AG09319 (cell line): ENCODE measurements at regions not wholly inside any gene's neighbourhood (a gene's known extent, or its start where the extent isn't known, plus 50 kb on each side); places are given as distances from the start of the nearest gene placed in this dataset.

ENCODE experiments used
- DNase-seq: peaks from one replicate; pipeline ENCODE4 v3.0.0-alpha.2; 2010; ENCODE audit warnings: low read depth; ENCODE audit errors: extremely low read depth
- TF ChIP-seq, protein P1 (sequence below): IDR thresholded peaks from 2 replicates; pipeline ENCODE4 v1.5.1; 2011; ENCODE audit warnings: low read depth, mild to moderate bottlenecking, inconsistent platforms, low read length, moderate library complexity

DNA sequence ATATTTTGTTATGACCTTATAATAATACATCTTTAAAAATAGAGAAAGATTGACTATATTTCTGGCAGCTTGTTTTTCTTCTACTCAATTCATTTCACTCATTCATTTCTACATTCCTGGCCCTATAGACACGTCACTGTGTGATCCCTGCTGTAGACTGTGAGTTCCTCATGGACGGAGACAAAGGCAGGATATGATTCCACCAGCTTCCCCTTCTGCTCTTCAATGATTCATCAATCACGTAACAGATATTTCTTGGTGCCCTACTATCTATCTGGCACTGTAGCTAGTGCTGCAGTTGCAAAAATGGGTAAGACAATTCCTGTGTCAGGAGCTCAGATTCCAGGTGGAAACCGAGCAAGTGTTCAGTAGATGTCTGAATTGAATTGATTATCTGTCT lies 415.0 kb downstream of the SFMBT2 start:
- TF ChIP-seq, protein P1, sequence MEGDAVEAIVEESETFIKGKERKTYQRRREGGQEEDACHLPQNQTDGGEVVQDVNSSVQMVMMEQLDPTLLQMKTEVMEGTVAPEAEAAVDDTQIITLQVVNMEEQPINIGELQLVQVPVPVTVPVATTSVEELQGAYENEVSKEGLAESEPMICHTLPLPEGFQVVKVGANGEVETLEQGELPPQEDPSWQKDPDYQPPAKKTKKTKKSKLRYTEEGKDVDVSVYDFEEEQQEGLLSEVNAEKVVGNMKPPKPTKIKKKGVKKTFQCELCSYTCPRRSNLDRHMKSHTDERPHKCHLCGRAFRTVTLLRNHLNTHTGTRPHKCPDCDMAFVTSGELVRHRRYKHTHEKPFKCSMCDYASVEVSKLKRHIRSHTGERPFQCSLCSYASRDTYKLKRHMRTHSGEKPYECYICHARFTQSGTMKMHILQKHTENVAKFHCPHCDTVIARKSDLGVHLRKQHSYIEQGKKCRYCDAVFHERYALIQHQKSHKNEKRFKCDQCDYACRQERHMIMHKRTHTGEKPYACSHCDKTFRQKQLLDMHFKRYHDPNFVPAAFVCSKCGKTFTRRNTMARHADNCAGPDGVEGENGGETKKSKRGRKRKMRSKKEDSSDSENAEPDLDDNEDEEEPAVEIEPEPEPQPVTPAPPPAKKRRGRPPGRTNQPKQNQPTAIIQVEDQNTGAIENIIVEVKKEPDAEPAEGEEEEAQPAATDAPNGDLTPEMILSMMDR, result no peak
- DNase-seq, result no peak

DNA sequence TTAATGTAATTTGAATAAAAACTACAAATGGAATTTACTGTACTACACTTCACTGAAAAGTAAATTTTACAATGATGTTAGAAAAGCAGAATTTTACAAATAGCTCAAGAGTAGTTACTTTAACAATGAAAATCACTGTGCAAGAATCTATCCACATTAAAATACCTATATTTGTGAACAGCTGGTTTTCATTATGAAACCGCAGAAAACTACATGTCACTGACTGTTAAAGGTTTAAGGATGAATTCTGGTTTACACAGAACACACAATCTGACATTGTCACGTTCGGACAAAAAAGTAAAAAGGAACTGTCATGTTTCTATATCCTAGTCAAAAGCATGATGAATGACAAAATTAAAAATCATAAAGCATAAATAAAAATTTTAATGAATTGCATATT lies 415.3 kb upstream of the PRKCQ start:
- TF ChIP-seq, protein P1, result no peak
- no peak for DNase-seq

DNA sequence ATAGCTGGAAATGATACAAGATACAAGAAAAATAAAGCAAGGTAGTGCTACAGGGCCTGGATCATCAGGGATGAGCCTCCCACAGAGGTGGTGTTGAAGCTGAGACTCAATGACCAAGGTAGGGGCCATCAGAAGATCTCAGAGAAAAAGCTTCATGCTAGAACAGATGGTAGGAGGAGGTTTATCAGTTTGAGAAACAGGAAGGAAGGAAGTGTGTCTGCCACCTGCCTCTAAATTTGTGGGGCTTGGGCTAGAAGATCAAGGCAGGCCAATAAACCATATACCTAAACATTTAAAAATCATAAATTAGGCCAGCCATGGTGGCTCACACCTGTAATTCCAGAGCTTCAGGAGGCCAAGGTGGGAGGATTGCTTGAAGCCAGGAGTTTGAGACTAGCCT lies 410.8 kb upstream of the PRKCQ start:
- TF ChIP-seq, protein P1, result no peak
- DNase-seq, result no peak

DNA sequence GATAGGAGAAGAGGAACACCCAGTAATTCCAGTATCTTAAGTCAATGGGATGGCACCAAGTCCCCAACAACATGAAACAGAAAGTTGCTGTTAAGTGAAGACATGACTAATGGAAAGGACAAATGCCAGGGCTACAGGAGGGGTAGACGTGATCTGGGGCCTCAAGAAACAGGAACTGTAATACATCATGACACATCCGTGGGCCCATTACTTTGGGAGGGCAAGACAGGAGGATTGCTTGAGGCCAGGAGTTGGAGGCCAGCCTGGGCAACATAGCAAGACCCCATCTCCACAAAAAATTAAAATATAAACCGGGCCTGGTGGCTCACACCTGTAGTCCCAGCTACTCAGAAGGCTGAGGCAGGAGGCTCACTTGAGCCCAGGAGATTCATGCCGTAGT lies 408.6 kb upstream of the PRKCQ start:
- TF ChIP-seq, protein P1, result no peak
- no peak for DNase-seq

DNA sequence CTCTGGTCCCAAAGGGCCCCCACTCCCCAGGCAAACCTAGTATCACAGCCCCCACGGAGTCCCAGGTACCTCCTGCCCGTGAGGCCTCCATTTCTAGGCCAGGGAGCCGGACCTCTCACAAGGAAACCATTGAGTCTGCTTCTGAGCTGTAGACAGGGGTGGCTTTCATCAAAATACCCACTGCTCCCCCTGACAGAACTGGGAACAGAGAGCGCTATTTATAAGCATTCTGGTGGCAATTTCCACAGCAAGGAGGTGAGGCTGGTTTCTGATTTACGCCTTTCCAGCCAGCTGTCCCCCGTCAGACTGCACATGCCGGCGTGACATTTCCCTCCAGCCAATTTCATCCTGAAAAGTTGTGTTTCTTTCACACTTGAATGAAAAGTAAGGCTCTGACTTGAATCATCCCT lies 407.5 kb upstream of the PRKCQ start:
- TF ChIP-seq, protein P1, result no peak
- DNase-seq, result no peak

DNA sequence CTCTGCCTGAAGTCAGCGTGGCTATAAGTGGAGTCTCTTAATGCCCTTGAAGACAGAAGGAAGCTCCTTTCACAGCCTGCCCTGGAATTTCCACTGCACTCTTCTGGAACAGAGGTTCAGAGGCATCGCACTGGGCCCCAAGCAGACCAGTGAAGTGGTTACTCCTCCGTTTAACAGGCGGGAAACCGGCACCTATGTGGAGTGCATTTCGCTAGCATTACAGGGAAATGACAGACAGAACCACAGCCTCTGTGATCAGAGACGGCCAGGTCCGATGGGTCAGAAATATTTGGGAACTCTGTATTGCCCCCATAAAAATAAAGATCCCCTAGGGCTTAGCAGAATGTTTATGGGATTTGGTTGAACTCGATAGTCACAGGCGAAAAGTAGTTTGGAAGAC lies 406.9 kb upstream of the PRKCQ start:
- no peak for DNase-seq
- TF ChIP-seq, protein P1, result no peak

DNA sequence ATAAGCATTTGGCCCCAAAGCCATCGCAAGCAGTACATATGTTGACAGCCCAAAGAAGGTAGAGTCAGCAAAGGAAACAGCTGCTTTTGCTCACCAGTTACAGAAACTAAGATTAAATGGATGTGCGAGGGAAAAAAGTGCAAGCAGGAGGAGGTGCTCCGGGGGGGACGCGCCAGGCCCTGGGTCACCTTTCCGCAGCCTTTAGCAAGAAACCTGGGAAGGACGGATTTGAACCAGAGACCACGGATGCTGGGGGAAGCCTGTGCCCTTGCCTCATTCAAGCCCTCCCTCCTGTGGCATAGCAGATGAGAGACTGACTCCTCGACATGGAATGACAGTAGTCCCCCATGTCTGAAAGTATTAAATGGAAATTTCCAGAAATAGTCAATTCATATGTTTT lies 405.6 kb upstream of the PRKCQ start:
- TF ChIP-seq, protein P1, result no peak
- DNase-seq, result no peak
